Germinal center (tissue), 1 donor: ENCODE measurements at regions not wholly inside any gene's neighbourhood (a gene's known extent, or its start where the extent isn't known, plus 50 kb on each side); places are given as distances from the start of the nearest gene placed in this dataset.

Source experiments
- DNase-seq: peaks from one replicate; pipeline ENCODE4 v3.0.0; 2012; ENCODE audit warnings: mixed read lengths, low spot score

- no peak for DNase-seq
Measured at GRCh38 chr13:73514208-73514607, 455.4 kb downstream of the KLF5 start.

- DNase-seq, result no peak
Measured at GRCh38 chr13:73513751-73514150, 454.9 kb downstream of the KLF5 start.

GRCh38 chr13:73508841-73509240 is 450.0 kb downstream of the KLF5 start:
- no peak for DNase-seq

GRCh38 chr13:73505376-73505890 is 446.6 kb downstream of the KLF5 start:
- DNase-seq, result no peak

- DNase-seq, result no peak
Measured at GRCh38 chr13:73499695-73500094, 440.9 kb downstream of the KLF5 start.

- DNase-seq, result no peak
Measured at GRCh38 chr13:73497430-73497829, 438.6 kb downstream of the KLF5 start.

- no peak for DNase-seq
Measured at GRCh38 chr13:73496711-73497110, 437.9 kb downstream of the KLF5 start.

- no peak for DNase-seq
Measured at GRCh38 chr13:73492811-73493210, 434.0 kb downstream of the KLF5 start.

- no peak for DNase-seq
Measured at GRCh38 chr13:73482556-73482955, 423.8 kb downstream of the KLF5 start.

- DNase-seq, result no peak
Measured at GRCh38 chr13:73481886-73482445, 423.2 kb downstream of the KLF5 start.

GRCh38 chr13:73480779-73481559 is 422.2 kb downstream of the KLF5 start:
- no peak for DNase-seq

- no peak for DNase-seq
Measured at GRCh38 chr13:73479856-73480255, 421.1 kb downstream of the KLF5 start.

- no peak for DNase-seq
Measured at GRCh38 chr13:73479351-73479750, 420.5 kb downstream of the KLF5 start.

GRCh38 chr13:73477441-73477840 is 418.6 kb downstream of the KLF5 start:
- no peak for DNase-seq

- no peak for DNase-seq
Measured at GRCh38 chr13:73473016-73473415, 414.2 kb downstream of the KLF5 start.

GRCh38 chr13:73467125-73467524 is 408.3 kb downstream of the KLF5 start:
- DNase-seq, result no peak

GRCh38 chr13:73466561-73466960 is 407.8 kb downstream of the KLF5 start:
- DNase-seq, result no peak

- DNase-seq, result no peak
Measured at GRCh38 chr13:73465617-73465971, 406.8 kb downstream of the KLF5 start.

- no peak for DNase-seq
Measured at GRCh38 chr13:73464758-73465616, 406.2 kb downstream of the KLF5 start.

GRCh38 chr13:73462241-73462640 is 403.4 kb downstream of the KLF5 start:
- no peak for DNase-seq

GRCh38 chr13:73451221-73452029 is 392.6 kb downstream of the KLF5 start:
- no peak for DNase-seq

- no peak for DNase-seq
Measured at GRCh38 chr13:73450583-73450982, 391.8 kb downstream of the KLF5 start.
